ENCODE measurements at regions not wholly inside any gene's neighbourhood (a gene's known extent, or its start where the extent isn't known, plus 50 kb on each side); places are given as distances from the start of the nearest gene placed in this dataset.
A peak's percentile ranks its signal among the peaks of the same experiment; 100 is the strongest.

GRCh38 chr3:38907426-38907825, 91.4 kb upstream of the SCN10A start:
- no peaks in the 10 kb centered on the region for H3K79me1 ChIP-seq (ENCODE audit: low read depth in 1 of 2, low read length in 2 of 2)
- no peaks in the 10 kb centered on the region for H3K9me3 ChIP-seq (ENCODE audit: control insufficient read depth, insufficient read depth, low read length)
- H3K14ac ChIP-seq (replicated peaks; ENCODE audit: low read depth, low read length) = no peak overlapping the region
- dilution Hi-C loops (cut with HindIII; ENCODE audit: low sequenced_read_pairs, unreplicated experiment) (no loop called here), intact Hi-C loops (cut with micrococcal nuclease) (no loop called here), in situ Hi-C loops (cut with MboI; ENCODE audit: low sequenced_read_pairs) (no loop called here)
- H2AK9ac ChIP-seq (replicated peaks; ENCODE audit: low read depth, low read length, poor library complexity) = no peak overlapping the region
- H2BK120ac ChIP-seq (ENCODE audit: low read depth, low read length) = no peak overlapping the region
- H3K27me3 ChIP-seq (ENCODE audit: control insufficient read depth, insufficient read depth, low read length) = peaks cover 12% of the 10 kb centered on the region
- H3K56ac ChIP-seq (ENCODE audit: extremely low read depth, insufficient read depth, low read length) = no peak overlapping the region
- ATAC-seq (ENCODE audit: low read depth) (no peak), DNase-seq (peak; percentile 6)
- H4K20me1 ChIP-seq (ENCODE audit: insufficient read depth, low read length) = no peaks in the 10 kb centered on the region
- H2BK20ac ChIP-seq (ENCODE audit: low read depth, low read length) = no peak overlapping the region
- no peak overlapping the region for H3K23ac ChIP-seq (ENCODE audit: low read depth, low read length)
- no peak overlapping the region for H2AFZ ChIP-seq (replicated peaks; ENCODE audit: low read length, poor library complexity)
- no peak overlapping the region for H3K4me3 ChIP-seq (ENCODE audit: insufficient read depth, low read depth, low read length)
- CTCF ChIA-PET = no interaction called here
- BruUV-seq (replicated peaks) = no TSS peak
- POLR2A ChIA-PET (ENCODE audit: unreplicated experiment) = no interaction called here
- no peaks in the 10 kb centered on the region for H3K4me1 ChIP-seq (ENCODE audit: control insufficient read depth, insufficient read depth, low read length)
- H2AK5ac ChIP-seq (ENCODE audit: low read depth, low read length) = no peak overlapping the region
- no CpG with 5 or more reads among the region's 1 CpG for WGBS, 2 experiments (ENCODE audit: extremely low coverage in 2 of 2, insufficient read length in 1 of 2)
- no peak for TF ChIP-seq CHD1 (IDR thresholded peaks at IDR 0.05; ENCODE audit: low read depth, low read length)
- TF ChIP-seq MAFK (IDR thresholded peaks at IDR 0.05; ENCODE audit: low read depth, low read length) = no peak
- no peak for TF ChIP-seq MAZ (IDR thresholded peaks at IDR 0.05; ENCODE audit: borderline replicate concordance, low read depth, low read length)
- no peak for TF ChIP-seq MXI1 (IDR thresholded peaks at IDR 0.05; ENCODE audit: borderline replicate concordance, low read depth, low read length)
- no peak for TF ChIP-seq POLR2A (IDR thresholded peaks at IDR 0.05; ENCODE audit: low read depth, low read length)
- no peak for TF ChIP-seq CEBPB (IDR thresholded peaks at IDR 0.05; ENCODE audit: low read depth, low read length)
- TF ChIP-seq, protein P1, sequence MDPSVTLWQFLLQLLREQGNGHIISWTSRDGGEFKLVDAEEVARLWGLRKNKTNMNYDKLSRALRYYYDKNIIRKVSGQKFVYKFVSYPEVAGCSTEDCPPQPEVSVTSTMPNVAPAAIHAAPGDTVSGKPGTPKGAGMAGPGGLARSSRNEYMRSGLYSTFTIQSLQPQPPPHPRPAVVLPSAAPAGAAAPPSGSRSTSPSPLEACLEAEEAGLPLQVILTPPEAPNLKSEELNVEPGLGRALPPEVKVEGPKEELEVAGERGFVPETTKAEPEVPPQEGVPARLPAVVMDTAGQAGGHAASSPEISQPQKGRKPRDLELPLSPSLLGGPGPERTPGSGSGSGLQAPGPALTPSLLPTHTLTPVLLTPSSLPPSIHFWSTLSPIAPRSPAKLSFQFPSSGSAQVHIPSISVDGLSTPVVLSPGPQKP (IDR thresholded peaks at IDR 0.05; ENCODE audit: borderline replicate concordance, low read depth, low read length) = no peak
- TF ChIP-seq USF2 (IDR thresholded peaks at IDR 0.05; ENCODE audit: low read depth, low read length) = no peak
- no peak for TF ChIP-seq RCOR1 (IDR thresholded peaks at IDR 0.05; ENCODE audit: insufficient replicate concordance, low read length)
- TF ChIP-seq BHLHE40 (IDR thresholded peaks at IDR 0.05; ENCODE audit: low read depth, low read length) = no peak
- TF ChIP-seq RFX5 (IDR thresholded peaks at IDR 0.05; ENCODE audit: low read depth, low read length) = no peak
- TF ChIP-seq, protein P2, sequence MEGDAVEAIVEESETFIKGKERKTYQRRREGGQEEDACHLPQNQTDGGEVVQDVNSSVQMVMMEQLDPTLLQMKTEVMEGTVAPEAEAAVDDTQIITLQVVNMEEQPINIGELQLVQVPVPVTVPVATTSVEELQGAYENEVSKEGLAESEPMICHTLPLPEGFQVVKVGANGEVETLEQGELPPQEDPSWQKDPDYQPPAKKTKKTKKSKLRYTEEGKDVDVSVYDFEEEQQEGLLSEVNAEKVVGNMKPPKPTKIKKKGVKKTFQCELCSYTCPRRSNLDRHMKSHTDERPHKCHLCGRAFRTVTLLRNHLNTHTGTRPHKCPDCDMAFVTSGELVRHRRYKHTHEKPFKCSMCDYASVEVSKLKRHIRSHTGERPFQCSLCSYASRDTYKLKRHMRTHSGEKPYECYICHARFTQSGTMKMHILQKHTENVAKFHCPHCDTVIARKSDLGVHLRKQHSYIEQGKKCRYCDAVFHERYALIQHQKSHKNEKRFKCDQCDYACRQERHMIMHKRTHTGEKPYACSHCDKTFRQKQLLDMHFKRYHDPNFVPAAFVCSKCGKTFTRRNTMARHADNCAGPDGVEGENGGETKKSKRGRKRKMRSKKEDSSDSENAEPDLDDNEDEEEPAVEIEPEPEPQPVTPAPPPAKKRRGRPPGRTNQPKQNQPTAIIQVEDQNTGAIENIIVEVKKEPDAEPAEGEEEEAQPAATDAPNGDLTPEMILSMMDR (conservative IDR thresholded peaks at IDR 0.05; ENCODE audit: low read depth, low read length) = no peak
- TF ChIP-seq FOS (IDR thresholded peaks at IDR 0.05; ENCODE audit: low read depth, low read length) = no peak
- no peak overlapping the region for H3K18ac ChIP-seq (ENCODE audit: low read depth, low read length)
- no peak overlapping the region for H4K91ac ChIP-seq (ENCODE audit: insufficient read depth, low read depth, low read length)
- H4K5ac ChIP-seq (ENCODE audit: low read depth, low read length) = no peak overlapping the region
- no peak overlapping the region for H3K9ac ChIP-seq (ENCODE audit: low read depth, low read length)
- no peak overlapping the region for H3K4me2 ChIP-seq (ENCODE audit: low read depth, low read length)
- no peaks in the 10 kb centered on the region for H3K9me1 ChIP-seq (ENCODE audit: insufficient read depth, low read length)
- no peak overlapping the region for H2BK5ac ChIP-seq (ENCODE audit: low read depth, low read length, poor library complexity, severe bottlenecking)
- H2BK15ac ChIP-seq (ENCODE audit: low read depth, low read length) = no peak overlapping the region
- no peak overlapping the region for H3K4ac ChIP-seq (ENCODE audit: low read depth, low read length)
- no peak overlapping the region for H3K27ac ChIP-seq (ENCODE audit: insufficient read depth, low read length)
- H4K8ac ChIP-seq (ENCODE audit: low read depth in 2 of 2, low read length in 2 of 2) = no peak overlapping the region
- no peaks in the 10 kb centered on the region for H3K36me3 ChIP-seq (ENCODE audit: control insufficient read depth, insufficient read depth, low read length)

All from IMR-90 (cell line).